ENCODE measurements at regions not wholly inside any gene's neighbourhood (a gene's known extent, or its start where the extent isn't known, plus 50 kb on each side); places are given as distances from the start of the nearest gene placed in this dataset.
"Not testable (repeated sequence)": the region's sequence is repeated elsewhere in the genome, so short reads cannot be mapped to it uniquely, and the experiment has no call there.

DNA sequence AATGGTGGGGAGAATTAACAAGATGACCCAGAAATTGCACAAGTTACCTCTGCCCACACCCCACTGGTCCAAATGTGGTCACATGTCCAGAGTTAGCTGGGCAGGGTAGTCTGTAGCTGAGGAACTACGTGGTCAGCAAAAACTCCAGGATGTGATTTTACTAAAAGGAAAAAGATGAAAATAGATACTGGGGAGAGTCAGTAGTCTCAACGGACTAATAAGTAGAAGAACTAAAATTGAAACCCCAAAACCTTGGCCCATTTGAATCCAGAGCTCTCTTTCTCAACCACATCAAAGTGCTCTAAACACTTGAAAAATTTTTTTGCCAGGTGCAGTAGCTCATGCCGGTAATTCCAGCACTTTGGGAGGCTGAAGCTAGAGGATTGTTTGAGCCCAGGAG is 146.3 kb downstream of the SKIDA1 start:
- Mint-ChIP-seq H3K27ac (no peak overlapping the region), H3K36me3 (ENCODE audit: low read depth) (no peaks in the 10 kb centered on the region), H3K9me3 (no peaks in the 10 kb centered on the region), H3K4me1 (peaks cover 2% of the 10 kb centered on the region), H3K27me3 (ENCODE audit: insufficient read depth) (no peaks in the 10 kb centered on the region), H3K4me3 (no peak overlapping the region)
- no peak for DNase-seq
- H3K9ac ChIP-seq (ENCODE audit: extremely low read depth, low read length, poor library complexity, severe bottlenecking): no peak overlapping the region
- H3K27ac ChIP-seq (ENCODE audit: low read depth, low read length): no peak overlapping the region
- H3K36me3 ChIP-seq (ENCODE audit: control insufficient read depth, insufficient read depth, low read length): no peaks in the 10 kb centered on the region
- no peak overlapping the region for H3K4me3 ChIP-seq (ENCODE audit: low read length)
- H3K4me1 ChIP-seq (ENCODE audit: control insufficient read depth, insufficient read depth, low read length): no peaks in the 10 kb centered on the region
- no peaks in the 10 kb centered on the region for H3K9me3 ChIP-seq (ENCODE audit: control insufficient read depth, low read length)
- no peaks in the 10 kb centered on the region for H3K27me3 ChIP-seq (ENCODE audit: control insufficient read depth, insufficient read depth, low read length, poor library complexity, severe bottlenecking)
- TF ChIP-seq, protein P1, sequence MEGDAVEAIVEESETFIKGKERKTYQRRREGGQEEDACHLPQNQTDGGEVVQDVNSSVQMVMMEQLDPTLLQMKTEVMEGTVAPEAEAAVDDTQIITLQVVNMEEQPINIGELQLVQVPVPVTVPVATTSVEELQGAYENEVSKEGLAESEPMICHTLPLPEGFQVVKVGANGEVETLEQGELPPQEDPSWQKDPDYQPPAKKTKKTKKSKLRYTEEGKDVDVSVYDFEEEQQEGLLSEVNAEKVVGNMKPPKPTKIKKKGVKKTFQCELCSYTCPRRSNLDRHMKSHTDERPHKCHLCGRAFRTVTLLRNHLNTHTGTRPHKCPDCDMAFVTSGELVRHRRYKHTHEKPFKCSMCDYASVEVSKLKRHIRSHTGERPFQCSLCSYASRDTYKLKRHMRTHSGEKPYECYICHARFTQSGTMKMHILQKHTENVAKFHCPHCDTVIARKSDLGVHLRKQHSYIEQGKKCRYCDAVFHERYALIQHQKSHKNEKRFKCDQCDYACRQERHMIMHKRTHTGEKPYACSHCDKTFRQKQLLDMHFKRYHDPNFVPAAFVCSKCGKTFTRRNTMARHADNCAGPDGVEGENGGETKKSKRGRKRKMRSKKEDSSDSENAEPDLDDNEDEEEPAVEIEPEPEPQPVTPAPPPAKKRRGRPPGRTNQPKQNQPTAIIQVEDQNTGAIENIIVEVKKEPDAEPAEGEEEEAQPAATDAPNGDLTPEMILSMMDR (conservative IDR thresholded peaks at IDR 0.05): no peak
- 95% methylated on average over 3 of the region's 3 CpGs; no CpG with 5 or more reads in 1 of the 2 experiments for WGBS, 2 experiments (ENCODE audit: insufficient coverage in 1 of 2, insufficient read length in 1 of 2)

DNA sequence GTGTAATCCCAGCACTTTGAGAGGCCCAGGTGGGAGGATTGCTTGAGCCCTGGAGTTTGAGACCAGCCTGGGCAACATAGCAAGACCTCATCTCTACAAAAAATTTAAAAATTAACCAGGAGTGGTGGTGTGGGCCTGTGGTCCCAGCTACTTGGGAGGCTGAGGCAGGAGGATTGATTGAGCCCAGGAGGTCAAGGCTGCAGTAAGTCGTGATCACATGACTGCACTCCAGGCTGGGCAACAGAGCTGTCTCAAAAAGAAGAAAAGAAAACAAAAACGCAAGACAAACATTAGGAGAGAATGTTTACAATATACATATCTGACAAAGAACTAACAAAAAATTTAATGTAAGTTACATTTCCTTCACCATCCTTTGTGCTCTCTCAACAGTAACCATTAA is 150.2 kb downstream of the SKIDA1 start:
- not testable (repeated sequence) for H3K27ac Mint-ChIP-seq; H3K27me3 ChIP-seq (ENCODE audit: control insufficient read depth, insufficient read depth, low read length, poor library complexity, severe bottlenecking); H3K36me3 ChIP-seq (ENCODE audit: control insufficient read depth, insufficient read depth, low read length); H3K9ac ChIP-seq (ENCODE audit: extremely low read depth, low read length, poor library complexity, severe bottlenecking); DNase-seq; H3K4me1 Mint-ChIP-seq; H3K27ac ChIP-seq (ENCODE audit: low read depth, low read length); H3K4me3 Mint-ChIP-seq; H3K36me3 Mint-ChIP-seq (ENCODE audit: low read depth); H3K27me3 Mint-ChIP-seq (ENCODE audit: insufficient read depth); H3K4me3 ChIP-seq (ENCODE audit: low read length); H3K9me3 ChIP-seq (ENCODE audit: control insufficient read depth, low read length); H3K4me1 ChIP-seq (ENCODE audit: control insufficient read depth, insufficient read depth, low read length); H3K9me3 Mint-ChIP-seq
- 88 to 100% methylated on average over 1 to 2 of the region's 2 CpGs for WGBS, 2 experiments (ENCODE audit: insufficient coverage in 1 of 2, insufficient read length in 1 of 2)

DNA sequence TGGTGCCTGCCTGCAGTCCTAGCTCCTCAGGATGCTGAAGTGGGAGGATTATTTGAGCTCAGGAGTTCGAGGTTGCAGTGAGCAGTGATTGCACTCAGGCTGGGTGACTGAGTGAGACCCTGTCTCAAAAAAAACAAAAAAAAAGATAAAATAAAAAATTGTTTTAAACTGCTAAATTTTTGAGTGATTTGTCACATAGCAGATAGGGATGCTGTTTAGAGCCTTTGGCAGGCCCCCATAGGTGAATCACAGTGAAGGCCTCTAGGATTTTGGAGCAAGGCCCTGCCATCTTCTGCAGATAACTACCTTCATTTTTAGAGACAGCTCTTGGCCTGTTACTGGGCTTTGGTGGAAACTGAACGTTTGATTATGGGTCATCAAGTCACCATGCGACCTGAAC is 151.6 kb downstream of the SKIDA1 start:
- H3K27ac Mint-ChIP-seq; H3K9me3 ChIP-seq (ENCODE audit: control insufficient read depth, low read length); H3K27ac ChIP-seq (ENCODE audit: low read depth, low read length); H3K36me3 Mint-ChIP-seq (ENCODE audit: low read depth); H3K4me3 Mint-ChIP-seq; DNase-seq; H3K27me3 ChIP-seq (ENCODE audit: control insufficient read depth, insufficient read depth, low read length, poor library complexity, severe bottlenecking); H3K36me3 ChIP-seq (ENCODE audit: control insufficient read depth, insufficient read depth, low read length); H3K4me1 ChIP-seq (ENCODE audit: control insufficient read depth, insufficient read depth, low read length); H3K9me3 Mint-ChIP-seq; H3K9ac ChIP-seq (ENCODE audit: extremely low read depth, low read length, poor library complexity, severe bottlenecking); H3K27me3 Mint-ChIP-seq (ENCODE audit: insufficient read depth); H3K4me3 ChIP-seq (ENCODE audit: low read length); H3K4me1 Mint-ChIP-seq: not testable (repeated sequence)
- 83 to 91% methylated on average over 2 to 3 of the region's 3 CpGs for WGBS, 2 experiments (ENCODE audit: insufficient coverage in 1 of 2, insufficient read length in 1 of 2)

DNA sequence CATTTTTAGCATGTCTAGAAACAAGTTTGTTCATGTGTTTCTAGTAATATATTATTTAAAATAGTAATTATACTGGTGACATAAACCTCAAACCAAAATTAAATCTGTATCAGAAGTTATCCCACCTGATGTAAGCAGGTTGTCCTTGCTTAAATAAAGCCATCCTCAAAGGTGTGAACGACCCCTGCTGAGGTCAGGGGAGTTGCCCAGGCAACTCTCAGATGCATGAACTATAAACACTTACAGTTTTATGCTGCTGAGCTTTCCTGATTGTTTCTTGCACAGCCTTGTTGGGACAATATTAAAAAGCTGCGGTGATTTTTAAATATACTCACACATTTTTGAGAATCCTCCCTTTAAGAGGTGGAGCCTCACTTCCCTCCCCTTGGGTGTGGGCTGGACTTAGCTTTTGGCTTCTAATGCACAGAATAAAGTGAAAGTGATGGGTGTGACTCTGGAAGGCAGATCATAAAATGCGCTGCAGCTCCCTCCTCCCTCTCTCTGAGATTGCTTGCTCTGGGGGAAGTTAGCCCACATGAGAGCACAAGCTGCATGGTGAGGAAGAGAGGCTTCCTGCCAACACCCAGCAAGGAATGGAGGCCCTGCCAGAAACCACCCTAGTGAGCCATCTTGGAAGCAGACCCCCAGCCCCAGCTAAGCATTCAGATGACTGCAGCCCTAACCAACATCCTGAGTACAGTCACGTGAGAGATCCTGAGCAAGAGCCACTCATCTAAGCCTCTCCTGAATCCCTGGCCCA is 152.7 kb downstream of the SKIDA1 start:
- H3K9me3 ChIP-seq (ENCODE audit: control insufficient read depth, low read length): no peaks in the 10 kb centered on the region
- whole genome bisulfite sequencing, 2 experiments (ENCODE audit: insufficient coverage in 1 of 2, insufficient read length in 1 of 2): 84 to 88% methylated on average over 2 to 4 of the region's 4 CpGs

More for the DNA sequence above, 152.7 kb downstream of the SKIDA1 start:
- H3K9me3 Mint-ChIP-seq: no peaks in the 10 kb centered on the region
- H3K27ac Mint-ChIP-seq: no peak overlapping the region
- DNase-seq: peak; percentile 78
- no peak overlapping the region for H3K9ac ChIP-seq (ENCODE audit: extremely low read depth, low read length, poor library complexity, severe bottlenecking)
- no peaks in the 10 kb centered on the region for H3K4me1 ChIP-seq (ENCODE audit: control insufficient read depth, insufficient read depth, low read length)
- TF ChIP-seq, protein P1 (conservative IDR thresholded peaks at IDR 0.05): no peak
- H3K27me3 ChIP-seq (ENCODE audit: control insufficient read depth, insufficient read depth, low read length, poor library complexity, severe bottlenecking): no peaks in the 10 kb centered on the region
- H3K36me3 Mint-ChIP-seq (ENCODE audit: low read depth): no peaks in the 10 kb centered on the region
- H3K4me1 Mint-ChIP-seq: peaks cover 8% of the 10 kb centered on the region
- H3K27ac ChIP-seq (ENCODE audit: low read depth, low read length): peak overlapping the region; percentile 8
- no peaks in the 10 kb centered on the region for H3K36me3 ChIP-seq (ENCODE audit: control insufficient read depth, insufficient read depth, low read length)
- no peak overlapping the region for H3K4me3 ChIP-seq (ENCODE audit: low read length)
- no peak overlapping the region for H3K4me3 Mint-ChIP-seq
- no peaks in the 10 kb centered on the region for H3K27me3 Mint-ChIP-seq (ENCODE audit: insufficient read depth)

All from endodermal cell (in vitro differentiated cells).